Testis (tissue), 2 donors: ENCODE measurements at regions not wholly inside any gene's neighbourhood (a gene's known extent, or its start where the extent isn't known, plus 50 kb on each side); places are given as distances from the start of the nearest gene placed in this dataset.

Experiments
- DNase-seq: peaks from one replicate; pipeline ENCODE4 v3.0.0-alpha.2; 2019
- H3K27ac ChIP-seq, 2 donors: fragments of 200-600 bp; sonication (generic); one replicate each; pipeline ENCODE4 v1.5.1; 2019
- H3K27me3 ChIP-seq: fragments of 200-600 bp; sonication (generic); one replicate; pipeline ENCODE4 v1.5.1; 2019
- H3K36me3 ChIP-seq: fragments of 200-600 bp; sonication (generic); one replicate; pipeline ENCODE4 v1.5.1; 2017; ENCODE audit warnings: low read depth; ENCODE audit errors: missing control alignments
- H3K4me1 ChIP-seq: fragments of 200-600 bp; sonication (generic); one replicate; pipeline ENCODE4 v1.5.1; 2019
- H3K4me3 ChIP-seq, 2 donors: fragments of 200-600 bp; sonication (generic); one replicate each; pipeline ENCODE4 v1.5.1; 2017 to 2019
- H3K9me3 ChIP-seq: fragments of 200-600 bp; sonication (generic); one replicate; pipeline ENCODE4 v1.5.1; 2017
- CTCF ChIP-seq, 3 experiments: fragments of 450-650 bp in 2 of 3; fragments of 200-600 bp in 1 of 3; sonication (generic) in 1 of 3; IDR thresholded peaks; one replicate each; pipeline ENCODE4 v1.5.1; 2016 to 2019; ENCODE audit warnings: antibody characterized with exemption in 3 of 3, mild to moderate bottlenecking in 2 of 3, moderate library complexity in 1 of 3
- POLR2A ChIP-seq: fragments of 450-650 bp; IDR thresholded peaks from one replicate; pipeline ENCODE4 v1.6.1; 2017; ENCODE audit warnings: antibody characterized with exemption, mild to moderate bottlenecking, moderate library complexity
- WGBS, 2 donors: methylation state at CpG; one replicate each; pipeline ENCODE4 v1.1.5; 2018; 5-methylcytosine and 5-hydroxymethylcytosine counted together
- intact Hi-C: fragments of 100-400 bp; cut with DNase I; formaldehyde crosslinking; loops from one replicate; pipeline ENCODE4 v1.15.1; 2023; ENCODE audit warnings: low total_unique reads

- DNase-seq: no peak
- intact Hi-C loops: loop anchor here (10.0 kb wide), 1 partner anchor 466 kb away; the partner anchor contains the start of gene CXCL12
- H3K4me3 ChIP-seq: no peak overlapping the region
- no peaks in the 10 kb centered on the region for H3K27me3 ChIP-seq
- no peak overlapping the region for H3K27ac ChIP-seq
- TF ChIP-seq CTCF (IDR thresholded peaks at IDR 0.05) (no peak), POLR2A (no peak)
- no peaks in the 10 kb centered on the region for H3K9me3 ChIP-seq
- no peaks in the 10 kb centered on the region for H3K36me3 ChIP-seq
- 80 to 87% methylated on average over 8 of the region's 8 CpGs for WGBS, 2 donors
- H3K4me1 ChIP-seq: no peaks in the 10 kb centered on the region
These were observed 60.7 kb upstream of the TMEM72 start for GRCh38 chr10:44850356-44850934.

- H3K27me3 ChIP-seq: no peaks in the 10 kb centered on the region
- no peak overlapping the region for H3K27ac ChIP-seq
- no peaks in the 10 kb centered on the region for H3K4me1 ChIP-seq
- intact Hi-C loops: loop anchor here (10.0 kb wide), 1 partner anchor 467 kb away; the partner anchor contains the start of gene CXCL12
- no peaks in the 10 kb centered on the region for H3K9me3 ChIP-seq
- WGBS, 2 donors: 92 to 95% methylated on average over 10 of the region's 10 CpGs
- no peaks in the 10 kb centered on the region for H3K36me3 ChIP-seq
- TF ChIP-seq POLR2A (no peak), CTCF (IDR thresholded peaks at IDR 0.05) (no peak)
- no peak for DNase-seq
- H3K4me3 ChIP-seq: no peak overlapping the region
These were observed 59.7 kb upstream of the TMEM72 start for GRCh38 chr10:44851413-44851812.

GRCh38 chr10:44851881-44852280 lies 59.3 kb upstream of the TMEM72 start:
- Histone ChIP-seq H3K27ac (no peak overlapping the region), H3K9me3 (no peaks in the 10 kb centered on the region), H3K36me3 (no peaks in the 10 kb centered on the region), H3K4me1 (no peaks in the 10 kb centered on the region), H3K27me3 (no peaks in the 10 kb centered on the region), H3K4me3 (no peak overlapping the region)
- WGBS, 2 donors: 89% methylated on average over 8 of the region's 8 CpGs; no CpG with 5 or more reads in 1 of the 2 donors
- intact Hi-C loops: loop anchor here (10.0 kb wide), 1 partner anchor 467 kb away; the partner anchor contains the start of gene CXCL12
- DNase-seq: no peak
- no peak for TF ChIP-seq POLR2A
- no peak for TF ChIP-seq CTCF (IDR thresholded peaks at IDR 0.05)

GRCh38 chr10:44853148-44853734 lies 57.9 kb upstream of the TMEM72 start:
- peak; percentile 66 for DNase-seq
- WGBS, 2 donors: 29 to 56% methylated on average over 1 of the region's 1 CpG
- H3K4me1 ChIP-seq: no peaks in the 10 kb centered on the region
- intact Hi-C loops: loop anchor here (10.0 kb wide), 1 partner anchor 468 kb away; the partner anchor contains the start of gene CXCL12
- no peaks in the 10 kb centered on the region for H3K9me3 ChIP-seq
- H3K27ac ChIP-seq: no peak overlapping the region
- TF ChIP-seq POLR2A: no peak
- peak in 1 of 3 experiments; percentile 21 for TF ChIP-seq CTCF (IDR thresholded peaks at IDR 0.05)
- no peak overlapping the region for H3K4me3 ChIP-seq
- no peaks in the 10 kb centered on the region for H3K36me3 ChIP-seq
- H3K27me3 ChIP-seq: no peaks in the 10 kb centered on the region
